Mesendoderm (in vitro differentiated cells): ENCODE measurements at regions not wholly inside any gene's neighbourhood (a gene's known extent, or its start where the extent isn't known, plus 50 kb on each side); places are given as distances from the start of the nearest gene placed in this dataset.
"Not testable (repeated sequence)": the region's sequence is repeated elsewhere in the genome, so short reads cannot be mapped to it uniquely, and the experiment has no call there.

Source experiments
- DNase-seq: peaks from one replicate; pipeline ENCODE4 v3.0.0; 2013
- H2AK5ac ChIP-seq: 2 replicates; pipeline ENCODE4 v1.6.1; 2013; ENCODE audit warnings: low read length, inconsistent platforms
- H2BK120ac ChIP-seq: 2 replicates; pipeline ENCODE4 v1.6.1; 2013; ENCODE audit warnings: low read depth, mild to moderate bottlenecking, low read length, moderate library complexity, mixed read lengths
- H2BK15ac ChIP-seq: replicated peaks from 2 replicates; pipeline ENCODE4 v1.6.1; 2013; ENCODE audit warnings: low read depth, mild to moderate bottlenecking, moderate library complexity
- H2BK5ac ChIP-seq: 2 replicates; pipeline ENCODE4 v1.6.1; 2013; ENCODE audit warnings: low read length, inconsistent platforms
- H3K18ac ChIP-seq: 2 replicates; pipeline ENCODE4 v1.6.1; 2013; ENCODE audit warnings: mild to moderate bottlenecking, low read length, mixed read lengths
- H3K23ac ChIP-seq: one replicate; pipeline ENCODE4 v1.6.1; 2013; ENCODE audit warnings: low read length
- H3K27ac ChIP-seq: 2 replicates; pipeline ENCODE4 v1.5.1; 2013; ENCODE audit warnings: low read depth, mild to moderate bottlenecking, inconsistent platforms, low read length, moderate library complexity
- H3K27me3 ChIP-seq: 2 replicates; pipeline ENCODE4 v1.6.1; 2013; ENCODE audit warnings: low read length, control low read depth, mild to moderate bottlenecking, inconsistent platforms; ENCODE audit not compliant: insufficient read depth, poor library complexity
- H3K36me3 ChIP-seq: 2 replicates; pipeline ENCODE4 v1.6.1; 2013; ENCODE audit warnings: low read length, inconsistent platforms; ENCODE audit not compliant: control insufficient read depth, insufficient read depth
- H3K4ac ChIP-seq: one replicate; pipeline ENCODE4 v1.6.1; 2013; ENCODE audit warnings: low read depth, mild to moderate bottlenecking, low read length, moderate library complexity
- H3K4me1 ChIP-seq: 2 replicates; pipeline ENCODE4 v1.6.1; 2013; ENCODE audit warnings: low read depth, low read length, inconsistent platforms; ENCODE audit not compliant: control insufficient read depth
- H3K4me2 ChIP-seq: 2 replicates; pipeline ENCODE4 v1.6.1; 2013; ENCODE audit warnings: low read length
- H3K4me3 ChIP-seq: 2 replicates; pipeline ENCODE4 v1.5.1; 2013; ENCODE audit warnings: mild to moderate bottlenecking, low read length
- H3K56ac ChIP-seq: one replicate; pipeline ENCODE4 v1.6.1; 2013; ENCODE audit warnings: low read length
- H3K79me1 ChIP-seq: 2 replicates; pipeline ENCODE4 v1.6.1; 2013; ENCODE audit warnings: low read length, inconsistent platforms
- H3K79me2 ChIP-seq: 2 replicates; pipeline ENCODE4 v1.6.1; 2013; ENCODE audit warnings: mild to moderate bottlenecking, low read length; ENCODE audit not compliant: control insufficient read depth, insufficient read depth
- H3K9ac ChIP-seq: 2 replicates; pipeline ENCODE4 v1.6.1; 2013; ENCODE audit warnings: low read length, inconsistent platforms
- H4K5ac ChIP-seq: one replicate; pipeline ENCODE4 v1.6.1; 2013; ENCODE audit warnings: low read length
- H4K8ac ChIP-seq: one replicate; pipeline ENCODE4 v1.6.1; 2013; ENCODE audit warnings: low read depth, mild to moderate bottlenecking, control low read depth, low read length, moderate library complexity
- WGBS: extraction: QIAGEN DNeasy Blood & Tissue Kit; methylation state at CpG from one replicate; pipeline ENCODE4 v1.1.7; 2013; ENCODE audit warnings: low lambda C conversion rate, missing lambda C conversion rate; ENCODE audit not compliant: insufficient coverage; ENCODE audit errors: extremely low coverage; 5-methylcytosine and 5-hydroxymethylcytosine counted together

DNA sequence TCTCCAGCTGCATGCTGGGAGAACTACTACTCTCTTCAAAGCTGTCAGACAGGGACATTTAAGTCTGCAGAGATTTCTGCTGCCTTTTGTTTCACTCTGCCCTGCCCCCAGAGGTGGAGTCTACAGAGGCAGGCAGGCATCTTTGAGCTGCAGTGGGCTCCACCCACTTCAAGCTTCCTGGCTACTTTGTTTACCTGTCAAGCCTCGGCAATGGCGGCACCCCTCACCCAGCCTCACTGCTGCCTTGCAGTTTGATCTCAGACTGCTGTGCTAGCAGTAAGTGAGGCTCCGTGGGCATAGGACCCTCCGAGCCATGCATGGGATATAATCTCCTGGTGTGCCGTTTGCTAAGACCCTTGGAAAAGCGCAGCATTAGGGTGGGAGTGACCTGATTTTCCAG, 61.7 kb downstream of the DMRTA1 start:
- H3K18ac ChIP-seq, H3K4me3 ChIP-seq, H2BK5ac ChIP-seq, H3K27me3 ChIP-seq, H3K4me2 ChIP-seq, H3K79me2 ChIP-seq, H3K56ac ChIP-seq, H4K5ac ChIP-seq, H2AK5ac ChIP-seq, H3K27ac ChIP-seq, H4K8ac ChIP-seq, H2BK120ac ChIP-seq, H3K9ac ChIP-seq, H3K4ac ChIP-seq, H3K23ac ChIP-seq, H2BK15ac ChIP-seq, H3K36me3 ChIP-seq, H3K4me1 ChIP-seq, DNase-seq, H3K79me1 ChIP-seq: not testable (repeated sequence)
- WGBS = no CpG with 5 or more reads among the region's 6 CpGs

DNA sequence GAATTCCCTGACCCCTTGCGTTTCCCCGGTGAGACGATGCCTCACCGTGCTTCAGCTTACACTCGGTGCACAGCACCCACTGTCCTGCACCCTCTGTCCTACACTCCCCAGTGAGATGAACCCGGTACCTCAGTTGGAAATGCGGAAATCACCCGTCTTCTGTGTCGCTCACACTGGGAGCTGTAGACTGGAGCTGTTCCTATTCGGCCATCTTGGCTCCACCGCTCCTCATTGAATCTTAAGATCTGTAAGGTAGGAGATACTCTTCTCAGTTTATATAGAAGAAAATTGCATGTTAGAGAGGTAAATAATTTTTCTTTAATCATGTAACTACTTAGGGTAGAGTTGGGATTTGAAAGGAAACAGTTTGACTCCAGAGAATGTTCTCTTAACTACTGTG, 62.2 kb downstream of the DMRTA1 start:
- no CpG with 5 or more reads among the region's 11 CpGs for WGBS
- Histone ChIP-seq H3K4me2 (no peak overlapping the region), H3K18ac (no peak overlapping the region)

DNA sequence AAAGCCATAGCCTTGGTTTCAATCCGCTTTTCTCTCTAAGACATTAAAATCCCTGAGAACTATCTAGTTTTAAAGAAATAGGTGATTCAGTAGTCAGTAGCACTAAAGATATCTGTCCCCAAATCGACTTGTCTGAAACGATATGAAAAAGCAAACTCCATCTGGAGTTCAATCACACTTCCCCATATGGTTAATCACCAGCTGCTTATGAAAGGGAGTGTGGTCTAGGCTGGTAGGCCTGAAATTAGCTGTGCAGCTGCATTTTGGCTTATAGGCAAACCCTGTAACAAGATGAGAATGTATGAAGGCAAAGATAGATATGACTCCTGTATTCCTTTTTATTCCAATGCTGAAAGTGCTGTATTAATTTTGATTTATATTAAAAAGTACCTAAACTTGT, 65.9 kb downstream of the DMRTA1 start:
- Histone ChIP-seq H3K27ac (no peak overlapping the region), H3K4me3 (no peak overlapping the region), H3K4me2 (no peak overlapping the region), H3K27me3 (no peaks in the 10 kb centered on the region), H3K36me3 (no peaks in the 10 kb centered on the region), H3K4me1 (no peaks in the 10 kb centered on the region), H4K8ac (no peak overlapping the region), H4K5ac (no peak overlapping the region), H3K79me1 (no peaks in the 10 kb centered on the region), H3K79me2 (no peaks in the 10 kb centered on the region), H2AK5ac (no peak overlapping the region), H3K4ac (no peak overlapping the region), H2BK15ac (no peak overlapping the region), H3K9ac (no peak overlapping the region), H2BK5ac (no peak overlapping the region), H3K23ac (no peak overlapping the region), H3K56ac (no peak overlapping the region), H3K18ac (no peak overlapping the region), H2BK120ac (no peak overlapping the region)
- DNase-seq = no peak
- WGBS = no CpG with 5 or more reads among the region's 3 CpGs

More for the DNA sequence above, 62.2 kb downstream of the DMRTA1 start:
- Histone ChIP-seq H3K36me3 (no peaks in the 10 kb centered on the region), H2BK120ac (no peak overlapping the region), H3K4me3 (no peak overlapping the region), H3K79me1 (no peaks in the 10 kb centered on the region), H3K27ac (no peak overlapping the region), H3K79me2 (no peaks in the 10 kb centered on the region), H4K5ac (no peak overlapping the region), H2BK5ac (no peak overlapping the region), H3K56ac (no peak overlapping the region), H2BK15ac (no peak overlapping the region), H4K8ac (no peak overlapping the region), H3K23ac (no peak overlapping the region), H3K4ac (no peak overlapping the region), H3K9ac (no peak overlapping the region), H3K4me1 (no peaks in the 10 kb centered on the region), H2AK5ac (no peak overlapping the region), H3K27me3 (no peaks in the 10 kb centered on the region)
- no peak for DNase-seq

DNA sequence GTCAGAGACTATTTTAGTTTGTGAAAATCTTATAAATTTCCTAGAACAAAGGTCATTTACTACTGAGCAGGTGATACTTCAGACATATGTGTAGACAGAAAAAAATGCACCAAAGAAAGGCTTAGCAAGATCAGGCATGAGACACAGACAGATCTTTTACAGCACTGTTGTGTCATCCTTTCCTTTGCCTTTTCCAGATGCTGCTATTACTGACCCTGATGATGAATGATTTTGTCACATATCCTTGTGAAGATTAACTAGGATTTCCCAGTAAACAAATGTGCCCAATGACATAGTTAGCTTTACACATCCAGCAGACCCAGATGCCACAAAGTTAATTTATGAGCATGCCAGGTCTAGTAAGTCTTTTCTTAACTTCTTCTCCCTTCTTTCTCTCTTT, 68.2 kb downstream of the DMRTA1 start:
- H3K27ac ChIP-seq = no peak overlapping the region
- H3K4ac ChIP-seq = no peak overlapping the region
- H3K4me3 ChIP-seq = no peak overlapping the region
- no peaks in the 10 kb centered on the region for H3K79me1 ChIP-seq
- no peak overlapping the region for H2AK5ac ChIP-seq
- no peak overlapping the region for H3K56ac ChIP-seq
- H3K9ac ChIP-seq = no peak overlapping the region
- no peak overlapping the region for H3K18ac ChIP-seq
- DNase-seq = no peak
- no peak overlapping the region for H3K4me2 ChIP-seq
- no peak overlapping the region for H3K23ac ChIP-seq
- H3K79me2 ChIP-seq = no peaks in the 10 kb centered on the region
- no peaks in the 10 kb centered on the region for H3K27me3 ChIP-seq
- no peaks in the 10 kb centered on the region for H3K4me1 ChIP-seq
- H2BK120ac ChIP-seq = no peak overlapping the region
- H2BK15ac ChIP-seq = no peak overlapping the region
- no peak overlapping the region for H4K5ac ChIP-seq
- H3K36me3 ChIP-seq = no peaks in the 10 kb centered on the region
- no peak overlapping the region for H2BK5ac ChIP-seq
- H4K8ac ChIP-seq = no peak overlapping the region

DNA sequence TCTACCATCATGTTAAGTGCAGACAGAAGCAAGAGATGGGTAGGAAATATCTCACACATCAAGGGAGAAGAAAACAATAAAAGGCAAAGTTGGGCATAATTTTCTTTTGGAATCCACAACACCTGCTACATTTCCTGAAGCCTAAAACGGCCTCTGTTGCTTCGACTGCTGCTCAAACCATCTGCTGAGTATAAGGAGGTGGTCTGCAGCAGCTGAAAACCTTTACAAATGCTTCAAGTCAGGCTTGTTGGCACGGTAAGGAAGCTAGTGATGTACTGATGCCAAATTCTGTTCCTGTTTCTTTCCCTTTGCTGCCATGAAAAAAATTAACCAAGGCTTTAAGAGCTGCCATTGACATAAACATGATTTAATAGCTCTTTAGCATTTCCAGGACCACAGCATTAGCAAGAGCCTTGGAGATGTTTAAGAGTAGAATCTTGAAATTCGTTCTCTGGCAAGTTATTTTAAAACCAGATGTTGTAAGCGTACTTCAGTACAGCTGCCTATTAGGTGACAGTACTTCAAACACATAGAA, 75.6 kb downstream of the DMRTA1 start:
- no CpG with 5 or more reads among the region's 5 CpGs for WGBS
- H3K23ac ChIP-seq = no peak overlapping the region

DNA sequence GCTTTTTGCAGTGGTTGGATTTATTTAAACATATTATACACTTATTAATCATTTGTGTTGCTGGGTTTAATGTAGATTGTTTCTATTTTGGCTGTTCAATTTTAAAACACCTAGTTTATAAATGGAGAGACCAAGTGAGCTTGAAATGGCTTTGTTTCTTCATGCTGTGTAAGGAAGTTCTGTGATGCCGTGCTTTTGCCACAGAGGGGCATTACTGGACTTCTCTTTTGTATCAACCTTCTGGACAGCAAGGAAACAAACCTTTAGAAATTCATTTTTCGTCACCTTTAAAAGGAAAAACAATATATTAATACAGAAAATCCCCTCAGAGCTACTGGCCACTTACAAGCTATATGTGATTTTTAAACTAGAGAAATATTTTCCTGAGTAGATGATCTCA, 81.9 kb downstream of the DMRTA1 start:
- Histone ChIP-seq H3K4me3 (no peak overlapping the region), H3K18ac (no peak overlapping the region), H2AK5ac (no peak overlapping the region), H3K27me3 (no peaks in the 10 kb centered on the region), H3K9ac (no peak overlapping the region), H3K79me2 (no peaks in the 10 kb centered on the region), H3K4me1 (no peaks in the 10 kb centered on the region), H3K4me2 (no peak overlapping the region), H3K56ac (no peak overlapping the region), H3K36me3 (no peaks in the 10 kb centered on the region), H2BK15ac (no peak overlapping the region), H4K5ac (no peak overlapping the region), H2BK120ac (no peak overlapping the region), H3K27ac (no peak overlapping the region), H4K8ac (no peak overlapping the region), H3K79me1 (no peaks in the 10 kb centered on the region), H2BK5ac (no peak overlapping the region), H3K23ac (no peak overlapping the region), H3K4ac (no peak overlapping the region)
- WGBS = no CpG with 5 or more reads among the region's 2 CpGs
- DNase-seq = peak; percentile 53

More for the DNA sequence above, 75.6 kb downstream of the DMRTA1 start:
- Histone ChIP-seq H2BK5ac (no peak overlapping the region), H3K27ac (no peak overlapping the region), H4K5ac (no peak overlapping the region), H2AK5ac (no peak overlapping the region), H2BK15ac (no peak overlapping the region), H3K18ac (no peak overlapping the region), H3K4me3 (no peak overlapping the region), H3K56ac (no peak overlapping the region), H3K4me1 (no peaks in the 10 kb centered on the region), H3K9ac (no peak overlapping the region), H2BK120ac (no peak overlapping the region), H4K8ac (no peak overlapping the region), H3K27me3 (no peaks in the 10 kb centered on the region), H3K36me3 (no peaks in the 10 kb centered on the region), H3K4me2 (no peak overlapping the region), H3K4ac (no peak overlapping the region), H3K79me1 (no peaks in the 10 kb centered on the region), H3K79me2 (no peaks in the 10 kb centered on the region)
- DNase-seq = no peak
